DND-41 (cell line): ENCODE measurements at regions not wholly inside any gene's neighbourhood (a gene's known extent, or its start where the extent isn't known, plus 50 kb on each side); places are given as distances from the start of the nearest gene placed in this dataset.
"Not testable (repeated sequence)": the region's sequence is repeated elsewhere in the genome, so short reads cannot be mapped to it uniquely, and the experiment has no call there.

ENCODE experiments used
- ATAC-seq: fragments of 200-7000 bp; cut with Tn5 transposase; 3 replicates; pipeline ENCODE4 v1.9.1; 2021; ENCODE audit warnings: low read depth; ENCODE audit not compliant: insufficient read depth
- DNase-seq: peaks from one replicate; pipeline ENCODE4 v3.0.0-alpha.2; 2020
- H2AFZ ChIP-seq: 2 replicates; pipeline ENCODE4 v1.6.0; 2012; ENCODE audit warnings: low read depth, low read length
- H3K27ac ChIP-seq: 2 replicates; pipeline ENCODE4 v1.5.1; 2012; ENCODE audit warnings: low read length, inconsistent platforms
- H3K27me3 ChIP-seq: fragments of 200-600 bp; sonication (generic); 2 replicates; pipeline ENCODE4 v1.6.0; 2012; ENCODE audit warnings: low read length, mild to moderate bottlenecking, inconsistent platforms; ENCODE audit not compliant: insufficient read depth, poor library complexity
- H3K36me3 ChIP-seq: 2 replicates; pipeline ENCODE4 v1.5.1; 2012; ENCODE audit warnings: low read length, inconsistent platforms; ENCODE audit not compliant: insufficient read depth
- H3K4me1 ChIP-seq: 2 replicates; pipeline ENCODE4 v1.5.1; 2012; ENCODE audit warnings: mild to moderate bottlenecking, low read length; ENCODE audit not compliant: insufficient read depth
- H3K4me2 ChIP-seq: 2 replicates; pipeline ENCODE4 v1.6.0; 2012; ENCODE audit warnings: mild to moderate bottlenecking, moderate library complexity, low read length, inconsistent platforms; ENCODE audit not compliant: insufficient read depth
- H3K4me3 ChIP-seq, 2 experiments: fragments of 200-600 bp in 1 of 2; shearing (Covaris generic) in 1 of 2; 2 replicates each; pipeline ENCODE4 v1.5.1; 2012 to 2016; ENCODE audit warnings: inconsistent platforms in 2 of 2, low read length in 2 of 2, mild to moderate bottlenecking in 2 of 2, low read depth in 1 of 2, moderate library complexity in 1 of 2
- H3K79me2 ChIP-seq: 2 replicates; pipeline ENCODE4 v1.6.0; 2012; ENCODE audit warnings: low read length, inconsistent platforms; ENCODE audit not compliant: insufficient read depth
- H3K9ac ChIP-seq: 2 replicates; pipeline ENCODE4 v1.6.0; 2012; ENCODE audit warnings: low read depth, mild to moderate bottlenecking, inconsistent platforms, low read length, moderate library complexity
- H3K9me3 ChIP-seq: 2 replicates; pipeline ENCODE4 v1.5.1; 2012; ENCODE audit warnings: low read length, moderate library complexity, mild to moderate bottlenecking, inconsistent platforms; ENCODE audit not compliant: insufficient read depth, severe bottlenecking
- H4K20me1 ChIP-seq: 2 replicates; pipeline ENCODE4 v1.6.0; 2012; ENCODE audit warnings: low read length; ENCODE audit not compliant: insufficient read depth
- CTCF ChIP-seq: IDR thresholded peaks from 2 replicates; pipeline ENCODE4 v1.5.1; 2012; ENCODE audit warnings: borderline replicate concordance, low read length, moderate library complexity, mild to moderate bottlenecking; ENCODE audit not compliant: poor library complexity, severe bottlenecking; ENCODE audit errors: extremely low read depth
- EZH2 ChIP-seq: IDR thresholded peaks from 3 replicates; pipeline ENCODE4 v1.6.1; 2012; ENCODE audit warnings: borderline replicate concordance, low read depth, mild to moderate bottlenecking, moderate library complexity, low read length, inconsistent platforms; ENCODE audit not compliant: severe bottlenecking

DNA sequence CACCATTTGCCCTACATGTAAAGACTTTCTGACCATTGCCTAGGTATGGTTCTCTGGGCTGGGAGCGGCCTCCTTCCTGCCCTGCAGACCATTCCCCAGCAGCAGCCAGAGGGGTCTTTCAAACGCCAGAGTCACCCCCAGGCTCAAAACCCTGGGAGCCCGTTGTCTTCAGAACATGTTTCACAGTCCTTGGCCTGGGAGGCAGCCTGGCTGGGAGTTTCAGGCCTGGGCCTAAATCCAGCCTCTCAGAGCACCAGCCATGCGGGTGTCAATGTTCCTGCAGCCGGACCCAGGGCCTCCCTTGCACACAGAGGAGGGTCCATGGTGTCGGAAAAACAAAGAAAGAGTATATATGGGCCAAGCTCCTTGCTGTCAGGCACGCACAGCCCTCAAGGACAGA lies 145.2 kb upstream of the FOXD4L5 start:
- H3K9ac ChIP-seq: no peak overlapping the region
- H3K79me2 ChIP-seq: no peaks in the 10 kb centered on the region
- DNase-seq: no peak
- no peak overlapping the region for H3K4me3 ChIP-seq
- ATAC-seq: no peak
- H4K20me1 ChIP-seq: no peaks in the 10 kb centered on the region
- no peak overlapping the region for H3K27ac ChIP-seq
- H3K9me3 ChIP-seq: peaks cover 10% of the 10 kb centered on the region
- H3K36me3 ChIP-seq: no peaks in the 10 kb centered on the region
- H3K4me2 ChIP-seq: no peak overlapping the region
- no peaks in the 10 kb centered on the region for H3K27me3 ChIP-seq
- no peaks in the 10 kb centered on the region for H3K4me1 ChIP-seq
- no peak overlapping the region for H2AFZ ChIP-seq
- TF ChIP-seq EZH2 (no peak), CTCF (no peak)

DNA sequence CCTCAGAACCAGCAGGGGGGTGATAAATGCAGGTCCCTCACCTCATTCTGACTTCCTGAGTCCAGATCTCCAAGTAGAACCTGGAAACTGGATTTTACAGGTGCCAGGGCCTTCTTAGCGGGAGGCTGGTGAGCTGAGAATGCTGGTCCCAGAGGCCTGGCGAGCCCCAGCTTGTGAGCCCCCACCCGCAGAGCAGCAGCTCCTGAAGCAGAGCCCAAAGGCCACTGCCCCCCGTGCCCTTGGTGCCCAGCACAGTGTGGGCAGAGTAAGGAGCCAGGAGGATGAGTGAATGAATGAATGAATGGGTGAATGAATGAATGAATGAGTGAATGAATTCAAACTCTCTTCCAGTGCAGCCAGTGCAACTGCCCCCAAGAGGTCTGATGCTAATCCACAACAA lies 142.4 kb upstream of the FOXD4L5 start:
- H3K27me3 ChIP-seq, H3K27ac ChIP-seq, H3K9me3 ChIP-seq, H3K4me1 ChIP-seq, H3K4me3 ChIP-seq, DNase-seq, H3K79me2 ChIP-seq, H3K36me3 ChIP-seq, H3K9ac ChIP-seq, H2AFZ ChIP-seq, H4K20me1 ChIP-seq, ATAC-seq, H3K4me2 ChIP-seq: not testable (repeated sequence)

GRCh38 chr9:65426813-65427212 lies 141.8 kb upstream of the FOXD4L5 start:
- not testable (repeated sequence) for H3K9me3 ChIP-seq, DNase-seq, H3K27ac ChIP-seq, ATAC-seq, H3K4me3 ChIP-seq, H3K4me2 ChIP-seq, H3K36me3 ChIP-seq, H2AFZ ChIP-seq, H3K79me2 ChIP-seq, H3K27me3 ChIP-seq, H4K20me1 ChIP-seq, H3K4me1 ChIP-seq, H3K9ac ChIP-seq

- Histone ChIP-seq H3K79me2 (no peaks in the 10 kb centered on the region), H3K27ac (no peak overlapping the region), H3K36me3 (no peaks in the 10 kb centered on the region), H3K27me3 (no peaks in the 10 kb centered on the region), H2AFZ (no peak overlapping the region), H3K9ac (no peak overlapping the region), H3K4me2 (no peak overlapping the region), H3K9me3 (no peaks in the 10 kb centered on the region), H4K20me1 (no peaks in the 10 kb centered on the region), H3K4me3 (no peak overlapping the region), H3K4me1 (no peaks in the 10 kb centered on the region)
- ATAC-seq (no peak), DNase-seq (no peak)
- TF ChIP-seq EZH2 (no peak), CTCF (no peak)
Observed at GRCh38 chr9:65426231-65426630, 141.2 kb upstream of the FOXD4L5 start.

DNA sequence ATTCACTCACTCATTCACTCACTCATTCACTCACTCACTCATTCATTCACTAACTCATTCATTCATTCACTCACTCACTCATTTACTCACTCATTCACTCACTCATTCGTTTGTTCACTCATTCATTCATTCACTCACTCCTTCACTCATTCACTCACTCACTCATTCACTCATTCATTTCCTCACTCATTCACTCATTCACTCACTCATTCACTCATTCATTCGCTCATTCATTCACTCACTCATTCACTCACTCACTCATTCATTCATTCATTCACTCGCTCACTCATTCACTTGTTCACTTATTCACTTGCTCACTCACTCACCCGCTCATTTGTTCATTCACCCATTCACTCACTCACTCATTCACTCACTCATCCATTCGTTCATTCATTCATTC lies 140.2 kb upstream of the FOXD4L5 start:
- not testable (repeated sequence) for H3K79me2 ChIP-seq, H3K27me3 ChIP-seq, H3K9ac ChIP-seq, ATAC-seq, H4K20me1 ChIP-seq, H3K4me2 ChIP-seq, H2AFZ ChIP-seq, H3K4me3 ChIP-seq, H3K36me3 ChIP-seq, H3K27ac ChIP-seq, H3K9me3 ChIP-seq, DNase-seq, H3K4me1 ChIP-seq

DNA sequence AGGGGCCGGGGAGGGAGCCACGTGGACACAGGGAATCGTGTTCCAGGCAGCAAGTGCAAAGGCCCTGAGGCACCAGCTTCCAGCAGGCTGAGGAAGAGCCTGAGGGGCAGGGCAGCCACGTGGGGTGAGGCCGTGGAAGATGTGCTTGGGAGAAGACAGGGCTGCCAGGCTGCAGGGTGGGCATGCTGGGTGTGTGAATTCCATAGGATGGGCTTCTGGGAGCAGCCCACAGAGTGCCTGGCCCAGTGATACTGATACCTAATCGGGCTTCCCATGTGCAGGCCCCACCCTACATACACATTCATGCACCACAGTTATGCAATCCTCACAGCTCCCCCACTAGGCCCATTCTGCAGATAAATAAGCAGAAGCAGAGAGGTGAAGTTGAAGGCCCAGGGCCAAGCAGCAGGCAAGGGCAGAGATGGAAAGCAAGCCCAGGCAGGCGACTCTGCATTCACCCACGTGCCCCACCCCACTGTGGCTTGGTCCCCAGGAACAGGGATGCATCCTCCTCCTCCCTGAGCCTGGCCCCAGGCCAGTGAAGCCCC lies 139.5 kb upstream of the FOXD4L5 start:
- H3K4me1 ChIP-seq, H3K27me3 ChIP-seq, DNase-seq, H3K9me3 ChIP-seq, H3K4me2 ChIP-seq, H3K36me3 ChIP-seq, H3K4me3 ChIP-seq, H3K79me2 ChIP-seq, H3K27ac ChIP-seq, H2AFZ ChIP-seq, H4K20me1 ChIP-seq, H3K9ac ChIP-seq: not testable (repeated sequence)
- peak; percentile 12; the same call in 1 of the 3 replicates for ATAC-seq
